ENCODE measurements at regions not wholly inside any gene's neighbourhood (a gene's known extent, or its start where the extent isn't known, plus 50 kb on each side); places are given as distances from the start of the nearest gene placed in this dataset.

DNA sequence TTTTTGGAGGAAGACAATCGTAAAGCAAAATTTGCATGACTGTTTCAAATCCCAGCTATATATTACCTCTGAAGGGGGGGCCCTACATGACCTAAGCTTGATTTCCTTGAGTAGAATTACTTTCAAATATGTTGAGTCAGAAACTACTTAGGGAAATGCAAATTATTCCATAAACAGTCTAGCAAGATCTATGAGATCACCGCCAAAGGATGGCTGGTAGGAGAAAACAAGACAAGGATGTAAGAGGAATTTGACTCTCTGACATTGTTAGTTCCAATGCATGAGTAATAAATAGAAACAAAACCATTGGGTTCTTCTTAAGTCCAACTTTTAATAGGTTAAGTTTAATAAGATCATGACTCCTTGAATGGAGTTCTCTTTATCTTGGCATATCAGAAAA lies 561.4 kb downstream of the CDY2B start:
- 89% methylated on average over 2 of the region's 2 CpGs for WGBS
- intact Hi-C loops (cut with DNase I) = no loop called here

DNA sequence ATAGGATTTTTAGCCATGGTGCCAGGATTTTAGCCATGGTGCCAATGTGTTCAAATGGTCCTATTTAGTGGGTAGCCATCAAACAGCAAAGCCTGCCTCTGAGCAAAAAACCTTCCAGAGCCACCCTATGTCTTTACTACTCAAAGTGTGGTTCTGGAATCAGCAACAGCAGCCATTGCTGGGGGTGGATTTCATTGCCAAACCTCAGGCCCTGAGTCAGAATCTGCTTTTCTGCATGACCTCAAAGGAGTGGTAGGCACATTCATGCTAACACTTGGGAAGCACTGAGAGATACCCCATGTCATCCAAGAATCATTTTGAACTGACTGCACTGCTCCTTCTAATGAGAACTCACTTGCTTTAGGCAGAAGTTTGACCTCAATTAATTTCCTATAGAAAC lies 603.0 kb downstream of the CDY2B start:
- Histone ChIP-seq H3K4me3 (no peak overlapping the region), H3K27me3 (replicated peaks; ENCODE audit: insufficient read depth) (no peaks in the 10 kb centered on the region), H3K36me3 (no peaks in the 10 kb centered on the region), H3K27ac (no peak overlapping the region), H3K9me3 (no peaks in the 10 kb centered on the region), H3K4me1 (replicated peaks) (no peaks in the 10 kb centered on the region)
- no peak for DNase-seq (ENCODE audit: low spot score)
- TF ChIP-seq, protein P1, sequence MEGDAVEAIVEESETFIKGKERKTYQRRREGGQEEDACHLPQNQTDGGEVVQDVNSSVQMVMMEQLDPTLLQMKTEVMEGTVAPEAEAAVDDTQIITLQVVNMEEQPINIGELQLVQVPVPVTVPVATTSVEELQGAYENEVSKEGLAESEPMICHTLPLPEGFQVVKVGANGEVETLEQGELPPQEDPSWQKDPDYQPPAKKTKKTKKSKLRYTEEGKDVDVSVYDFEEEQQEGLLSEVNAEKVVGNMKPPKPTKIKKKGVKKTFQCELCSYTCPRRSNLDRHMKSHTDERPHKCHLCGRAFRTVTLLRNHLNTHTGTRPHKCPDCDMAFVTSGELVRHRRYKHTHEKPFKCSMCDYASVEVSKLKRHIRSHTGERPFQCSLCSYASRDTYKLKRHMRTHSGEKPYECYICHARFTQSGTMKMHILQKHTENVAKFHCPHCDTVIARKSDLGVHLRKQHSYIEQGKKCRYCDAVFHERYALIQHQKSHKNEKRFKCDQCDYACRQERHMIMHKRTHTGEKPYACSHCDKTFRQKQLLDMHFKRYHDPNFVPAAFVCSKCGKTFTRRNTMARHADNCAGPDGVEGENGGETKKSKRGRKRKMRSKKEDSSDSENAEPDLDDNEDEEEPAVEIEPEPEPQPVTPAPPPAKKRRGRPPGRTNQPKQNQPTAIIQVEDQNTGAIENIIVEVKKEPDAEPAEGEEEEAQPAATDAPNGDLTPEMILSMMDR (IDR thresholded peaks at IDR 0.05) = no peak
- TF ChIP-seq POLR2A (IDR thresholded peaks at IDR 0.05) = no peak
- TF ChIP-seq POLR2AphosphoS5 (IDR thresholded peaks at IDR 0.05) = no peak
- intact Hi-C loops (cut with DNase I) = no loop called here

More for the DNA sequence above, 561.4 kb downstream of the CDY2B start:
- Histone ChIP-seq H3K27me3 (replicated peaks; ENCODE audit: insufficient read depth) (no peaks in the 10 kb centered on the region), H3K4me1 (replicated peaks) (no peaks in the 10 kb centered on the region), H3K4me3 (no peak overlapping the region), H3K36me3 (no peaks in the 10 kb centered on the region), H3K9me3 (no peaks in the 10 kb centered on the region), H3K27ac (no peak overlapping the region)
- DNase-seq (ENCODE audit: low spot score) = no peak
- TF ChIP-seq POLR2A (IDR thresholded peaks at IDR 0.05) (no peak), POLR2AphosphoS5 (IDR thresholded peaks at IDR 0.05) (no peak)
- TF ChIP-seq, protein P1 (IDR thresholded peaks at IDR 0.05) = no peak

DNA sequence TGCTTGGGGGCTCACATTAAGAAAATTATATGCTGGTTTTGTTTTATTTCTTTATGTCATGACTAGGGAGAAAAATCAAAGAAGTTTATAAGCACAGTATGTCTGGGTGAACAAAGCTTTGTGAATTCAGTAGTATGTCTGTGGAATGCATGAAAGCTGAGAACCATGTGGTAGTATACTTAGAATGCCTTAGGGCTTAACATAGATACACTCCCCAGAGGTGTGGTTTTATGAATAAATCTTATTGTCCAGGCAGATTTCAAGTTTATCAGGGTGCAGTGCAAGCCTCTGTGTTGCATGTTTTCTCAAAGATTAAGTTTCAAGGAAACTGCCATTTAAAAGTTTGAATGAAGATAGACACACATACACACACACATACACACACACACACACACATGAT lies 620.5 kb downstream of the CDY2B start:
- H3K27me3 ChIP-seq (replicated peaks; ENCODE audit: insufficient read depth) = no peaks in the 10 kb centered on the region
- no peak overlapping the region for H3K4me3 ChIP-seq
- no peaks in the 10 kb centered on the region for H3K36me3 ChIP-seq
- TF ChIP-seq POLR2AphosphoS5 (IDR thresholded peaks at IDR 0.05) (no peak), POLR2A (IDR thresholded peaks at IDR 0.05) (no peak)
- TF ChIP-seq, protein P1 (IDR thresholded peaks at IDR 0.05) = no peak
- no peak overlapping the region for H3K27ac ChIP-seq
- intact Hi-C loops (cut with DNase I) = no loop called here
- H3K9me3 ChIP-seq = no peaks in the 10 kb centered on the region
- no peaks in the 10 kb centered on the region for H3K4me1 ChIP-seq (replicated peaks)
- no peak for DNase-seq (ENCODE audit: low spot score)

DNA sequence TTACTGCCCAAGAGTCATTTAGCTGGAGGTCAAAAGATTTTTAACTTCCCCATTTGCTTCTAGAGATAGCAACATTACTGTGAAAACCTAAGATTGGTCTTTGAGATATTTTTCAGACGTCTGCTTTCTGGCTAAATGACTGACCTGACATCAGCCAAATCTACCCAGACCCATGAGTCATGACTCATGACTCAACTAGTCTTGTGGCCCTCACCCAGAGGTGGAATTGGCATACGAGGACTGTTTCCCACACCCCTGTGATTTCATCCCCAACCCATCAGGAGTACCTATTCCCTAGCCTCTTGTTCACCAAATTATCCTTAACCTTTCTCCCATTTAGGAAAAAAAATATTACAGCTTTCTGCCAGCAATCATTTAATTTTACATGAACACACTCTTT lies 641.6 kb downstream of the CDY2B start:
- Histone ChIP-seq H3K36me3 (no peaks in the 10 kb centered on the region), H3K9me3 (no peaks in the 10 kb centered on the region), H3K4me3 (no peak overlapping the region), H3K27ac (no peak overlapping the region), H3K27me3 (replicated peaks; ENCODE audit: insufficient read depth) (no peaks in the 10 kb centered on the region), H3K4me1 (replicated peaks) (no peaks in the 10 kb centered on the region)
- intact Hi-C loops (cut with DNase I) = no loop called here
- TF ChIP-seq POLR2AphosphoS5 (IDR thresholded peaks at IDR 0.05) = no peak
- TF ChIP-seq, protein P1 (IDR thresholded peaks at IDR 0.05) = no peak
- no peak for TF ChIP-seq POLR2A (IDR thresholded peaks at IDR 0.05)
- 61% methylated on average over 2 of the region's 2 CpGs for WGBS
- no peak for DNase-seq (ENCODE audit: low spot score)

DNA sequence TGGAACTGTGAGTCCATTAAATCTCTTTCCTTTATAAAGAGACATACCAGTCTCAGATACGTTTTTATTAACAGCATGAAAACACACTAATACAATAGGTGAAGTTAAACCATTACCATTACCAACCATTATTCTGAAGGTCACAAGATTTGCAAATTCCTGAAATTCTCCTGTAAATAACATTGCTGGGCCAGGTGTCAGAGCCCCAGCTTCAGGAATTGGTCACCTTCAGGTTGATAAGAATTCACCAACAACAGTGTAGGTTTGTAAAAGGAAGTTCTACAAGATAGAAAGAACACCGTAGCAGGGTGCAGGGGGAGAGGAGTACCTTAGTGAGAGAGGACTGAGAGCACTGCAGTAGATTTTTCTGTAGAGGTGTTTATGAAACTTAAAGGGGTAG lies 644.3 kb downstream of the CDY2B start:
- 50% methylated on average over 2 of the region's 2 CpGs for WGBS
- Histone ChIP-seq H3K27me3 (replicated peaks; ENCODE audit: insufficient read depth) (no peaks in the 10 kb centered on the region), H3K27ac (no peak overlapping the region), H3K36me3 (no peaks in the 10 kb centered on the region), H3K9me3 (no peaks in the 10 kb centered on the region), H3K4me3 (no peak overlapping the region), H3K4me1 (replicated peaks) (no peaks in the 10 kb centered on the region)
- TF ChIP-seq POLR2A (IDR thresholded peaks at IDR 0.05) (no peak), POLR2AphosphoS5 (IDR thresholded peaks at IDR 0.05) (no peak)
- TF ChIP-seq, protein P1 (IDR thresholded peaks at IDR 0.05) = no peak
- intact Hi-C loops (cut with DNase I) = no loop called here
- DNase-seq (ENCODE audit: low spot score) = no peak
